Astrocyte of the hippocampus (primary cell): ENCODE measurements at regions not wholly inside any gene's neighbourhood (a gene's known extent, or its start where the extent isn't known, plus 50 kb on each side); places are given as distances from the start of the nearest gene placed in this dataset.
A peak's percentile ranks its signal among the peaks of the same experiment; 100 is the strongest.

ENCODE experiments used
- DNase-seq: peaks from one replicate; pipeline ENCODE4 v3.0.0; 2011; ENCODE audit warnings: low read depth, low spot score

- DNase-seq: no peak
Measured at GRCh38 chr2:150620416-150620815, 132.9 kb upstream of the RND3 start.

GRCh38 chr2:150619607-150620330 lies 132.3 kb upstream of the RND3 start:
- peak; percentile 68 for DNase-seq

GRCh38 chr2:150618245-150618895 lies 130.9 kb upstream of the RND3 start:
- DNase-seq: peak; percentile 37

GRCh38 chr2:150617351-150617978 lies 130.0 kb upstream of the RND3 start:
- DNase-seq: no peak

- DNase-seq: peak; percentile 20
Measured at GRCh38 chr2:150612957-150613710, 125.7 kb upstream of the RND3 start.

GRCh38 chr2:150610670-150611279 lies 123.3 kb upstream of the RND3 start:
- peak; percentile 70 for DNase-seq

GRCh38 chr2:150609831-150610582 lies 122.5 kb upstream of the RND3 start:
- DNase-seq: peak; percentile 64

- DNase-seq: no peak
Measured at GRCh38 chr2:150608341-150608740, 120.9 kb upstream of the RND3 start.

- DNase-seq: no peak
Measured at GRCh38 chr2:150607390-150607811, 119.9 kb upstream of the RND3 start.

GRCh38 chr2:150606380-150607060 lies 119.1 kb upstream of the RND3 start:
- no peak for DNase-seq

- DNase-seq: no peak
Measured at GRCh38 chr2:150605664-150606063, 118.2 kb upstream of the RND3 start.

- DNase-seq: peak; percentile 78
Measured at GRCh38 chr2:150601280-150602038, 114.0 kb upstream of the RND3 start.

- DNase-seq: no peak
Measured at GRCh38 chr2:150599889-150600288, 112.4 kb upstream of the RND3 start.

GRCh38 chr2:150598383-150598782 lies 110.9 kb upstream of the RND3 start:
- peak; percentile 29 for DNase-seq

- DNase-seq: peak; percentile 67
Measured at GRCh38 chr2:150595803-150596470, 108.5 kb upstream of the RND3 start.

- DNase-seq: no peak
Measured at GRCh38 chr2:150594299-150594698, 106.8 kb upstream of the RND3 start.

GRCh38 chr2:150591496-150592285 lies 104.2 kb upstream of the RND3 start:
- DNase-seq: peak; percentile 58

GRCh38 chr2:150589681-150590080 lies 102.2 kb upstream of the RND3 start:
- DNase-seq: no peak
